ENCODE measurements at regions not wholly inside any gene's neighbourhood (a gene's known extent, or its start where the extent isn't known, plus 50 kb on each side); places are given as distances from the start of the nearest gene placed in this dataset.

- no peak for TF ChIP-seq CTCF (IDR thresholded peaks at IDR 0.05; ENCODE audit: unreplicated experiment)
- CTCF ChIA-PET = no interaction called here
- Mint-ChIP-seq H3K4me1 (ENCODE audit: low read depth, unreplicated experiment) (no peaks in the 10 kb centered on the region), H3K36me3 (ENCODE audit: insufficient read depth, unreplicated experiment) (no peaks in the 10 kb centered on the region), H3K27me3 (ENCODE audit: unreplicated experiment) (no peaks in the 10 kb centered on the region), H3K9me3 (ENCODE audit: low read depth, unreplicated experiment) (peaks cover 9% of the 10 kb centered on the region), H3K4me3 (ENCODE audit: low read depth, unreplicated experiment) (no peak overlapping the region), H3K27ac (ENCODE audit: unreplicated experiment) (no peak overlapping the region)
- BruUV-seq (replicated peaks) = no TSS peak
- DNase-seq = no peak
- intact Hi-C loops (cut with micrococcal nuclease; ENCODE audit: unreplicated experiment) = no loop called here
Measured at GRCh38 chr21:23496729-23497128, 2110.6 kb downstream of the MRPL39 start.

DNA sequence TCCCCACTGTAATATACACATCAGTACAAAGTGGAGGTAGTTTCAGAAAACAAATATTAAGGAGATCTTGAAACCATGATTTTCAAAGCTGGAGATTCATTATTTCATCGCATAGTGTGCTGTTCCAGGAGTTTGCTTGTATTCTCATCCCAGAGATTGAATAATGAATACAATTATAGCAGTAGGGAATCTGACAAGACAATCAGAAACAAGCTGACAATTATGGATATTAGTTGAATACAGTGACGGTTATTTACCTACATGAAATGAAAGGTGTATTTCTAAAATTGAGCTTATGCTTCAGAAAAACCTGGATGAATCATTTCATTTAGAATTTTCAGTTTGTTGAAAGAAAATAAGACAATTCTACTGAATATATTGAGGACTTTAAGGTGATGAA lies 2119.0 kb downstream of the MRPL39 start:
- no peaks in the 10 kb centered on the region for H3K36me3 Mint-ChIP-seq (ENCODE audit: insufficient read depth, unreplicated experiment)
- no TSS peak for BruUV-seq (replicated peaks)
- CTCF ChIA-PET = no interaction called here
- H3K4me3 Mint-ChIP-seq (ENCODE audit: low read depth, unreplicated experiment) = no peak overlapping the region
- TF ChIP-seq CTCF (IDR thresholded peaks at IDR 0.05; ENCODE audit: unreplicated experiment) = no peak
- no peak overlapping the region for H3K27ac Mint-ChIP-seq (ENCODE audit: unreplicated experiment)
- intact Hi-C loops (cut with micrococcal nuclease; ENCODE audit: unreplicated experiment) = no loop called here
- no peak for DNase-seq
- no peaks in the 10 kb centered on the region for H3K4me1 Mint-ChIP-seq (ENCODE audit: low read depth, unreplicated experiment)
- peaks cover 9% of the 10 kb centered on the region for H3K9me3 Mint-ChIP-seq (ENCODE audit: low read depth, unreplicated experiment)
- no peaks in the 10 kb centered on the region for H3K27me3 Mint-ChIP-seq (ENCODE audit: unreplicated experiment)

- H3K27ac Mint-ChIP-seq (ENCODE audit: unreplicated experiment) = no peak overlapping the region
- intact Hi-C loops (cut with micrococcal nuclease; ENCODE audit: unreplicated experiment) = no loop called here
Measured at GRCh38 chr21:23480591-23481270, 2126.6 kb downstream of the MRPL39 start.

GRCh38 chr21:23478381-23478780 lies 2128.9 kb downstream of the MRPL39 start:
- CTCF ChIA-PET = no interaction called here
- BruUV-seq (replicated peaks) = no TSS peak
- TF ChIP-seq CTCF (IDR thresholded peaks at IDR 0.05; ENCODE audit: unreplicated experiment) = no peak
- no peak overlapping the region for H3K4me3 Mint-ChIP-seq (ENCODE audit: low read depth, unreplicated experiment)
- peaks cover 6% of the 10 kb centered on the region for H3K9me3 Mint-ChIP-seq (ENCODE audit: low read depth, unreplicated experiment)
- no peaks in the 10 kb centered on the region for H3K36me3 Mint-ChIP-seq (ENCODE audit: insufficient read depth, unreplicated experiment)
- intact Hi-C loops (cut with micrococcal nuclease; ENCODE audit: unreplicated experiment) = no loop called here
- H3K4me1 Mint-ChIP-seq (ENCODE audit: low read depth, unreplicated experiment) = no peaks in the 10 kb centered on the region
- no peak for DNase-seq
- H3K27me3 Mint-ChIP-seq (ENCODE audit: unreplicated experiment) = no peaks in the 10 kb centered on the region
- H3K27ac Mint-ChIP-seq (ENCODE audit: unreplicated experiment) = no peak overlapping the region

More at GRCh38 chr21:23480591-23481270, 2126.6 kb downstream of the MRPL39 start:
- no peak for TF ChIP-seq CTCF (IDR thresholded peaks at IDR 0.05; ENCODE audit: unreplicated experiment)
- H3K4me3 Mint-ChIP-seq (ENCODE audit: low read depth, unreplicated experiment) = no peak overlapping the region
- no peaks in the 10 kb centered on the region for H3K36me3 Mint-ChIP-seq (ENCODE audit: insufficient read depth, unreplicated experiment)
- BruUV-seq (replicated peaks) = no TSS peak
- no peaks in the 10 kb centered on the region for H3K27me3 Mint-ChIP-seq (ENCODE audit: unreplicated experiment)
- DNase-seq = no peak
- no peaks in the 10 kb centered on the region for H3K4me1 Mint-ChIP-seq (ENCODE audit: low read depth, unreplicated experiment)
- CTCF ChIA-PET = no interaction called here
- H3K9me3 Mint-ChIP-seq (ENCODE audit: low read depth, unreplicated experiment) = peaks cover 6% of the 10 kb centered on the region

Data from Calu3 (cell line).